Large intestine (tissue), 3 donors: ENCODE measurements at regions not wholly inside any gene's neighbourhood (a gene's known extent, or its start where the extent isn't known, plus 50 kb on each side); places are given as distances from the start of the nearest gene placed in this dataset.
"Not testable (repeated sequence)": the region's sequence is repeated elsewhere in the genome, so short reads cannot be mapped to it uniquely, and the experiment has no call there.

Source experiments
- DNase-seq, 2 donors: peaks; one replicate each; pipeline versions ENCODE4 v3.0.0 to v3.0.0-alpha.2; 2013
- H3K27ac ChIP-seq: one replicate; pipeline ENCODE4 v1.5.1; 2013; ENCODE audit warnings: low read length
- H3K27me3 ChIP-seq: 2 replicates; pipeline ENCODE4 v1.6.1; 2013; ENCODE audit warnings: low read length; ENCODE audit not compliant: control insufficient read depth, insufficient read depth
- H3K36me3 ChIP-seq: 2 replicates; pipeline ENCODE4 v1.6.1; 2013; ENCODE audit warnings: low read length; ENCODE audit not compliant: control insufficient read depth, insufficient read depth
- H3K4me1 ChIP-seq: one replicate; pipeline ENCODE4 v1.6.1; 2013; ENCODE audit warnings: low read length; ENCODE audit not compliant: control insufficient read depth, insufficient read depth
- H3K4me3 ChIP-seq: one replicate; pipeline ENCODE4 v1.5.1; 2013; ENCODE audit warnings: low read length
- H3K9me3 ChIP-seq: one replicate; pipeline ENCODE4 v1.6.1; 2013; ENCODE audit warnings: mild to moderate bottlenecking, low read depth, low read length, moderate library complexity; ENCODE audit not compliant: control insufficient read depth
- WGBS: methylation state at CpG from one replicate; pipeline ENCODE4 v1.1.5; 2013; ENCODE audit warnings: low lambda C conversion rate; ENCODE audit not compliant: insufficient coverage; 5-methylcytosine and 5-hydroxymethylcytosine counted together

GRCh38 chr4:175066923-175067627, 148.9 kb downstream of the ADAM29 start:
- Histone ChIP-seq H3K4me1 (no peaks in the 10 kb centered on the region), H3K4me3 (no peak overlapping the region), H3K27me3 (no peaks in the 10 kb centered on the region), H3K36me3 (no peaks in the 10 kb centered on the region), H3K9me3 (no peaks in the 10 kb centered on the region), H3K27ac (no peak overlapping the region)
- WGBS = 89% methylated on average over 3 of the region's 3 CpGs
- no peak for DNase-seq

DNA sequence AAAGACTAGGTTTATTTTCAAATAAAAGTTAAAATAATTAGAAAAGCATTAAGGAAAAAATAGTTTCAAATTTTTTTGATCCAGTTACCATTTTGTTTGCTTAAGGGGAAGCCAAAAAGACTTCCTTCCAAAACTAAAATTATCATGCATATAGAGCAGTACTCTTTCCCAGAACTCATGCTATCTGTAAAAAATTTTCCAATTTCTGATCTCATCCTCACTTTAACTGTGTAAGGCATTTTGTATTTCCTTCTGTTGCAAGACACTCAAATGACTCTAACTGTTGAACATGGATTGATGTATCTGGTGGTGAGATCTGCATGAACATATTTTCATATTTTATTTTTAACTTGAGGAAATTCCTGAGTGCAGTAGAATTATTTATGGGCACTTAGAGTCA, 150.1 kb downstream of the ADAM29 start:
- Histone ChIP-seq H3K36me3 (no peaks in the 10 kb centered on the region), H3K9me3 (no peaks in the 10 kb centered on the region), H3K4me3 (no peak overlapping the region), H3K27me3 (no peaks in the 10 kb centered on the region), H3K27ac (no peak overlapping the region), H3K4me1 (no peaks in the 10 kb centered on the region)
- DNase-seq = no peak

- no peaks in the 10 kb centered on the region for H3K4me1 ChIP-seq
- H3K36me3 ChIP-seq = no peaks in the 10 kb centered on the region
- no peaks in the 10 kb centered on the region for H3K27me3 ChIP-seq
- 100% methylated on average over 3 of the region's 3 CpGs for WGBS
- no peaks in the 10 kb centered on the region for H3K9me3 ChIP-seq
- DNase-seq = no peak
- no peak overlapping the region for H3K4me3 ChIP-seq
- no peak overlapping the region for H3K27ac ChIP-seq
These were observed 152.3 kb downstream of the ADAM29 start for GRCh38 chr4:175070444-175070843.

DNA sequence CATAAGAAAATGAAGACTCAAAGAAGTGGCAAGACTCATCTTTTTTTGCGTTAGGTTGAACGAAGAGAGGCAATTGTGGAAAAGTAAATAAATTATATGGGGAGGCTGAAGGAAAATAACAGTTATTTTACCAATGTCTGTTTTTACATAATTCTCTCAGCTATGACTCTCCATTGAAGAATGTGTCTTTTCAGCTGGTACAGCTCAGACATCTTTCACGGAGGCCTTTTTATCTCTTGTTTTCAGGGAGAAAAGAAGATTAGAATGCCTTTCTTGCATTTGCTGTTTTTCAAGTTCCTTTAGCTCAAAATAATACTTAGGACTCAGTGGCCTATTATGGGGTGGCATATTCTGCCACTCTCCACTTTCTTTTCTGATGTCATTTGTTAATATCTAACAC, 153.0 kb downstream of the ADAM29 start:
- Histone ChIP-seq H3K4me3 (no peak overlapping the region), H3K27me3 (no peaks in the 10 kb centered on the region), H3K36me3 (no peaks in the 10 kb centered on the region), H3K9me3 (no peaks in the 10 kb centered on the region), H3K27ac (no peak overlapping the region), H3K4me1 (no peaks in the 10 kb centered on the region)
- WGBS = 14% methylated on average over 1 of the region's 3 CpGs
- no peak for DNase-seq

DNA sequence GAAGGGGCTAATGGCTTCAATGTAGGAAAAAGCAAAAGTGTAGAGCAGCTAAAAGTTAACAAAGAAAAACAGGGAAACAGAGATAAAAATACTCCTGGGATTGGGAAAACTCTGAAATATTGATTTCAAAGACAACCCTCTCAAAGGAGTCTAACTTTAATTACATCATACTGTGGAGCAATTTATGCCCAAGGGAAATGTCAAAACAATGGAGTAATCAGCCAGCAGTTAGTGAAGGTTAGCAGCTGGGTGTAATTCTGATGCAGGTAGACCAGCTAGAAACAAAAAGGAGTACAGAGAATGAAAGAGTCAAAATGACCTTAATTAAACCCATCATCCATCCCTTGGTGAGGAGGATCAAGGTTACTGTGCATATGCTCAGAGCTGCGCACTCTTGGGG, 169.0 kb downstream of the ADAM29 start:
- Histone ChIP-seq H3K27ac (no peak overlapping the region), H3K4me1 (no peaks in the 10 kb centered on the region), H3K27me3 (no peaks in the 10 kb centered on the region), H3K4me3 (no peak overlapping the region), H3K36me3 (no peaks in the 10 kb centered on the region), H3K9me3 (peaks cover 5% of the 10 kb centered on the region)
- no peak for DNase-seq
- no CpG with 5 or more reads among the region's 1 CpG for WGBS

DNA sequence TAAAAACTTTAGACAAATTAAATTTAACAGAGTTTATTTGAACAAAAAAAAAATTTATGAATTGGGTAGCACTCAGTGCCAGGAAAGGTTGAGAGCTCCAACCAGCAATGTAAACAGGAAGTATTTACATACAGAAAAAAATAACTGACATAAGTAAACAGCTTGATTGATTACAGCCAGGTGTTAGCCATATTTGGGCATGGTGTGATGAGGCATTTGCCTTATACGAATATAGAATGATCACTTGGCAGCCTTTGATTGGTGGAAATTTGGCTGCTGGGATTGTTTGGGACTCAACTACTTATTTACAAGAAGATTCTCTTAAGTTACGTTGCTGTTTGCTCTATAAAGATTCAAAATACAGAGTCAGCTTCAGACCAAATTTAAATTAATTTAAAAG, 172.0 kb downstream of the ADAM29 start:
- H3K27ac ChIP-seq = no peak overlapping the region
- no peak overlapping the region for H3K4me3 ChIP-seq
- 40% methylated on average over 1 of the region's 2 CpGs for WGBS

DNA sequence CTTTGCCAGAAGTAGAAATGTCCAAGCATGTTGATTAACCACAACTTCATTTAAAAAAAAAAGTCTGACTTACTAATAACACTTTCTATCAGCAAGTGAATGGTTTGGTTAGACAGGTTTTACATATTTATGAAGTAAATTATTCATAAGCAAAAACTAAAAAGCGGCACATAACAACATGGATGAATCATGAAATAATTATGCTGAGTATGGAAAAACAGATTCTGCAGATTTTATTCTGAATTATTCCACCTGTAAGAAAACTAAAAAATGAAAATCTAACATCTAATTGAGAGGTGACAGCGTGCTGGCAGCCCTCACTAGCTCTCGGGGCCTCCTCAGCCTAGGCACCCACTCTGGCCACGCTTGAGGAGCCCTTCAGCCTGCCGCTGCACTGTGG, 173.5 kb downstream of the ADAM29 start:
- no peak overlapping the region for H3K4me3 ChIP-seq
- H3K27me3 ChIP-seq = no peaks in the 10 kb centered on the region
- WGBS = no CpG with 5 or more reads among the region's 5 CpGs
- peaks cover 15% of the 10 kb centered on the region for H3K9me3 ChIP-seq
- DNase-seq = no peak
- H3K36me3 ChIP-seq = no peaks in the 10 kb centered on the region
- no peaks in the 10 kb centered on the region for H3K4me1 ChIP-seq
- no peak overlapping the region for H3K27ac ChIP-seq

More for the DNA sequence above, 172.0 kb downstream of the ADAM29 start:
- Histone ChIP-seq H3K36me3 (no peaks in the 10 kb centered on the region), H3K9me3 (peaks cover 8% of the 10 kb centered on the region), H3K4me1 (no peaks in the 10 kb centered on the region), H3K27me3 (no peaks in the 10 kb centered on the region)
- no peak for DNase-seq

- H3K9me3 ChIP-seq = peaks cover 16% of the 10 kb centered on the region
These were observed 174.0 kb downstream of the ADAM29 start for GRCh38 chr4:175092114-175092513.

GRCh38 chr4:175093055-175093454, 174.9 kb downstream of the ADAM29 start:
- not testable (repeated sequence) for H3K27ac ChIP-seq, H3K36me3 ChIP-seq, H3K27me3 ChIP-seq, H3K4me3 ChIP-seq, DNase-seq, H3K4me1 ChIP-seq
- H3K9me3 ChIP-seq = peaks cover 16% of the 10 kb centered on the region
- no CpG with 5 or more reads among the region's 9 CpGs for WGBS

More at GRCh38 chr4:175092114-175092513, 174.0 kb downstream of the ADAM29 start:
- no peak overlapping the region for H3K27ac ChIP-seq
- no peak for DNase-seq
- WGBS = no CpG with 5 or more reads among the region's 20 CpGs
- H3K4me1 ChIP-seq = no peaks in the 10 kb centered on the region
- no peak overlapping the region for H3K4me3 ChIP-seq
- H3K36me3 ChIP-seq = no peaks in the 10 kb centered on the region
- H3K27me3 ChIP-seq = no peaks in the 10 kb centered on the region

DNA sequence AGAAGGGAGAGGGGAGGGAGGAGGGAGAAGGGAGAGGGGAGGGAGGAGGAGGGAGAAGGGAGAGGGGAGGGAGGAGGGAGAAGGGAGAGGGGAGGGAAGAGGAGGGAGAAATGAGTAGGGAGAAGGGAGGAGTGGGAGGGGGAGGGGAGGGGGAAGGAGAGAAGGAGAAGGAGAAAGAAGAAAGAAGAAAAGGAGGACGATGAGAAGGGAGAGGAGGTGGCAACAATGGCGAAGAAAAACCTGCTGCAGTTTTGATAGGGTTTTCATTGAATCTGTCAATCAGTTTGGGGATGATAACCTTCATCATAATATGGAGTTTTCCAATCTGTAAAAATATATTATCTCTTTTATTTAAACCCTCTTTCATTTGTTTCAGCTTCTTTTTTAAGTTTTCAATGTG, 185.2 kb downstream of the ADAM29 start:
- H3K27ac ChIP-seq = no peak overlapping the region
- 88% methylated on average over 2 of the region's 2 CpGs for WGBS
- no peak for DNase-seq

GRCh38 chr4:175106301-175106700, 188.1 kb downstream of the ADAM29 start:
- Histone ChIP-seq H3K27me3 (no peaks in the 10 kb centered on the region), H3K4me3 (no peak overlapping the region), H3K36me3 (no peaks in the 10 kb centered on the region), H3K27ac (no peak overlapping the region), H3K4me1 (no peaks in the 10 kb centered on the region), H3K9me3 (peaks cover 5% of the 10 kb centered on the region)
- 100% methylated on average over 1 of the region's 2 CpGs for WGBS
- DNase-seq = no peak

More for the DNA sequence above, 185.2 kb downstream of the ADAM29 start:
- Histone ChIP-seq H3K36me3 (no peaks in the 10 kb centered on the region), H3K4me1 (no peaks in the 10 kb centered on the region), H3K27me3 (no peaks in the 10 kb centered on the region), H3K9me3 (no peaks in the 10 kb centered on the region), H3K4me3 (no peak overlapping the region)
